ENCODE measurements at regions not wholly inside any gene's neighbourhood (a gene's known extent, or its start where the extent isn't known, plus 50 kb on each side); places are given as distances from the start of the nearest gene placed in this dataset.

DNA sequence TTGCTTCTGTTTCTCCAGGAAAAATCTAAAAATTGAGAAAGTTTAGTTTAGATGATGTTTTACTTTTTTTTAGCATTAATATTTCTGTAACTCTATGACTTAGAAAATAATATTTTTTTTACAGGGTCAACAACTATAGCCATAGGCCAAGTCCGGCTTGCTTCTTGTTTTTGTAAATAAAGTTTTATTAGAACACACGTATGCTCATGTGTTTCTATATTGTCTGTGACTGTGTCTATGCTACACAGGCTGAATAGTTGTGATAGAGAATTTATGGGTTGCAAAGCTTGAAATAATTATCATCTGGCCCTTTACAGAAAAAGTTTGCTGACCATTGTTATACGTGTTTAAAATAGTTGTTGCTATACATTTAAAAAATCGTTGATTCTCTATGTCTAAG lies 399.2 kb downstream of the EPM2A start:
- no peak overlapping the region for H3K27ac ChIP-seq
- ChIA-PET POLR2A (ENCODE audit: low non-redundant PET) (no interaction called here), CTCF (interaction anchor here (0.7 kb wide), 1 partner anchor 367 kb away, joined by 3 read pairs; no protein-coding TSS in a partner anchor)
- DNase-seq (ENCODE audit: low spot score) = no peak
- TF ChIP-seq CTCF (conservative IDR thresholded peaks at IDR 0.05; ENCODE audit: low read depth) = no peak

GRCh38 chr6:145339089-145339488 lies 396.2 kb downstream of the EPM2A start:
- DNase-seq (ENCODE audit: low spot score) = no peak
- TF ChIP-seq CTCF (conservative IDR thresholded peaks at IDR 0.05; ENCODE audit: low read depth) = no peak
- ChIA-PET CTCF (no interaction called here), POLR2A (ENCODE audit: low non-redundant PET) (no interaction called here)
- no peak overlapping the region for H3K27ac ChIP-seq

- ChIA-PET CTCF (no interaction called here), POLR2A (ENCODE audit: low non-redundant PET) (no interaction called here)
- no peak for TF ChIP-seq CTCF (conservative IDR thresholded peaks at IDR 0.05; ENCODE audit: low read depth)
- H3K27ac ChIP-seq = no peak overlapping the region
- DNase-seq (ENCODE audit: low spot score) = no peak
These were observed 395.1 kb downstream of the EPM2A start for GRCh38 chr6:145340256-145340655.

DNA sequence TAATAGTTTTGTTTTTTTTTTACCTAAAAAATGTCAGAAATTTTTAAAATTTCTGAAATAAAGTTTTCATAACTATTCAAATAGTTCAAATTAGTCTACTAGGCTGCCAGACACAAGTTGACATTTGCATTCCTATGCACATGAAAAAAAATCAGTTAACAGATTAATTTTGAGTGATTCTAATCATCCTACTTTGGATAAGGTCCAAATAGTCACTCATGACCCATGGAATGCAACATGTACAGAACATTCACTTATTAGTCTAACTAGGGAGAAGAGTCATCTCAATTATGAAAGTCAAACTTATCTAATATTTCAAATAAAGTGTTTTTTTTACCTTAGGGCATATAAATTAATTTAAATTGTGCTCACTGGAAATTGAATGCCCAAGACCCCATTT lies 390.2 kb downstream of the EPM2A start:
- ChIA-PET CTCF (no interaction called here), POLR2A (ENCODE audit: low non-redundant PET) (no interaction called here)
- H3K27ac ChIP-seq = no peak overlapping the region
- DNase-seq (ENCODE audit: low spot score) = no peak
- no peak for TF ChIP-seq CTCF (conservative IDR thresholded peaks at IDR 0.05; ENCODE audit: low read depth)

DNA sequence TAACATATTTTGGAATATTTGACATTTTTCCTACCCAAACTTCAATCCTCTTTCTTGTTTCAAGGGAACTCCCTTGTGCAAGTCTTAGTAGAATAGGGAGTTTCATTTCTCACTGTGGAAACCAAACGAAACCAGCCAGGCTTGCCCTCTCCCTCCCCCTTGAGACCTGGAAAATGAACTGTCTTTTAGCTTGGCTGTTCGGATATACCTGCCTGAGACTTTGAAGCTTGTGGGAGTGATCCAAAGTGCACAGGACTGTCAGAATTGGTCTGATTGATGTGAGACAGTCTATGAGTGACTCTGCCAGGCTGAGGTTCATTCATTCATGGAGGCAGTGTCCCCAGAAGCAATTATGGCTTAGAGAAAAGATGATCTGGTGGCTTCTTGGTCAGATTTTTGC lies 388.1 kb downstream of the EPM2A start:
- H3K27ac ChIP-seq = no peak overlapping the region
- CTCF ChIA-PET = no interaction called here
- no peak for DNase-seq (ENCODE audit: low spot score)
- POLR2A ChIA-PET (ENCODE audit: low non-redundant PET) = no interaction called here
- TF ChIP-seq CTCF (conservative IDR thresholded peaks at IDR 0.05; ENCODE audit: low read depth) = no peak

GRCh38 chr6:145349950-145350510 lies 385.3 kb downstream of the EPM2A start:
- no peak for TF ChIP-seq CTCF (conservative IDR thresholded peaks at IDR 0.05; ENCODE audit: low read depth)
- ChIA-PET CTCF (no interaction called here), POLR2A (ENCODE audit: low non-redundant PET) (no interaction called here)
- H3K27ac ChIP-seq = no peak overlapping the region
- DNase-seq (ENCODE audit: low spot score) = no peak

DNA sequence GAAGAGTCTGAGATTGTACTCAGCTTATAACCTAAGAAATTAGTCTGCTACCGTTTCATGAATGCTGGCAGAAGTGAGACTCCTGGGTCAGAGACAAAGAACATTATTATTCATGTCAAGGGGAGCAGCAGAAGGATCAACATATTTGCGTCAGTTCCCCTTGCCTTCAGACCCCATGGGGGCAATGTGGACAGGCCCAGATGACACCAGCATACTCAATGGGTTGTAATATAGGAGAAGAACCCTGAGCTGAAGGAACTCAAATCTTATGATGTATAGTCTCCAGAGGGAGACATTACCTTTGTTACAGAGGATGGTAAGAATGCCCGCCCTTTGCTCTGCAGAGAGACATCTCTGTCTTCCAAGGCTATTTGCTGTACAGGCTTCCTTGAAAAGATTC lies 384.4 kb downstream of the EPM2A start:
- ChIA-PET CTCF (no interaction called here), POLR2A (ENCODE audit: low non-redundant PET) (no interaction called here)
- DNase-seq (ENCODE audit: low spot score) = no peak
- TF ChIP-seq CTCF (conservative IDR thresholded peaks at IDR 0.05; ENCODE audit: low read depth) = no peak
- H3K27ac ChIP-seq = no peak overlapping the region

Measured in RWPE1 (cell line).